Small intestine (tissue), 7 donors: ENCODE measurements at regions not wholly inside any gene's neighbourhood (a gene's known extent, or its start where the extent isn't known, plus 50 kb on each side); places are given as distances from the start of the nearest gene placed in this dataset.

Source experiments
- DNase-seq, 2 donors: peaks; one replicate each; pipeline versions ENCODE4 v3.0.0 to v3.0.0-alpha.2; 2013
- FAIRE-seq: peaks from 2 replicates; lab custom pipeline; 2012; peaks lifted over from hg19 to GRCh38; lab: Jason Lieb, UNC
- H3K27ac ChIP-seq, 3 donors: one replicate each; pipeline ENCODE4 v1.5.1; 2013; ENCODE audit warnings: low read length in 2 of 3, mild to moderate bottlenecking in 2 of 3, control low read depth in 1 of 3, inconsistent platforms in 1 of 3, low read depth in 1 of 3, moderate library complexity in 1 of 3
- H3K27me3 ChIP-seq, 3 donors: one replicate each; pipeline ENCODE4 v1.6.1; 2013; ENCODE audit warnings: low read length in 3 of 3, inconsistent platforms in 1 of 3; ENCODE audit not compliant: control insufficient read depth in 3 of 3, insufficient read depth in 3 of 3
- H3K36me3 ChIP-seq, 3 donors: one replicate each; pipeline ENCODE4 v1.6.1; 2013; ENCODE audit warnings: low read length in 3 of 3, inconsistent platforms in 1 of 3, low read depth in 1 of 3, mild to moderate bottlenecking in 1 of 3, moderate library complexity in 1 of 3; ENCODE audit not compliant: control insufficient read depth in 3 of 3, insufficient read depth in 2 of 3
- H3K4me1 ChIP-seq, 3 donors: one replicate each; pipeline ENCODE4 v1.6.1; 2013; ENCODE audit warnings: low read length in 2 of 3, inconsistent platforms in 1 of 3, low read depth in 1 of 3, mild to moderate bottlenecking in 1 of 3, moderate library complexity in 1 of 3; ENCODE audit not compliant: control insufficient read depth in 3 of 3, insufficient read depth in 2 of 3
- H3K4me3 ChIP-seq, 3 donors: one replicate each; pipeline ENCODE4 v1.5.1; 2013; ENCODE audit warnings: low read length in 3 of 3, control low read depth in 1 of 3, inconsistent platforms in 1 of 3, low read depth in 1 of 3, mild to moderate bottlenecking in 1 of 3, moderate library complexity in 1 of 3
- H3K9me3 ChIP-seq, 2 donors: one replicate each; pipeline ENCODE4 v1.6.1; 2013; ENCODE audit warnings: low read depth in 1 of 2, low read length in 1 of 2; ENCODE audit not compliant: control insufficient read depth in 2 of 2, insufficient read depth in 1 of 2
- WGBS, 3 donors: extraction: QIAGEN DNeasy Blood & Tissue Kit; methylation state at CpG; one replicate each; pipeline ENCODE4 v1.1.7; 2013; 5-methylcytosine and 5-hydroxymethylcytosine counted together
- donor health status: healthy with polysubstance abuse.
- donor health status: control.
- donor health status: control.
- donor health status: Bipolar disorder and iron deficiency.
- donor health status: healthy.

GRCh38 chr6:24997231-24997630 is 61.5 kb upstream of the RIPOR2 start:
- no peaks in the 10 kb centered on the region for H3K27me3 ChIP-seq
- H3K4me1 ChIP-seq, result no peaks in the 10 kb centered on the region
- H3K9me3 ChIP-seq, result no peaks in the 10 kb centered on the region
- no peak overlapping the region for H3K4me3 ChIP-seq
- DNase-seq (no peak), FAIRE-seq (no peak)
- no peaks in the 10 kb centered on the region for H3K36me3 ChIP-seq
- no peak overlapping the region for H3K27ac ChIP-seq
- 70 to 94% (median 78%) methylated on average over 1 of the region's 1 CpG for WGBS, 3 donors

- Histone ChIP-seq H3K4me1 (no peaks in the 10 kb centered on the region), H3K27me3 (no peaks in the 10 kb centered on the region), H3K27ac (no peak overlapping the region), H3K4me3 (no peak overlapping the region), H3K36me3 (no peaks in the 10 kb centered on the region), H3K9me3 (no peaks in the 10 kb centered on the region)
- WGBS, 3 donors, result 71 to 89% (median 72%) methylated on average over 3 of the region's 3 CpGs
- FAIRE-seq, result no peak
- no peak for DNase-seq
These were observed 62.1 kb upstream of the RIPOR2 start for GRCh38 chr6:24997905-24998304.

GRCh38 chr6:25002326-25003091 is 66.7 kb upstream of the RIPOR2 start:
- DNase-seq, result peak in 1 of 2 donors; percentile 9
- H3K27ac ChIP-seq, result no peak overlapping the region

GRCh38 chr6:25004357-25004756 is 68.6 kb upstream of the RIPOR2 start:
- 81 to 94% (median 88%) methylated on average over 2 of the region's 2 CpGs for WGBS, 3 donors
- Histone ChIP-seq H3K9me3 (no peaks in the 10 kb centered on the region), H3K36me3 (no peaks in the 10 kb centered on the region), H3K4me3 (no peak overlapping the region), H3K27ac (no peak overlapping the region), H3K4me1 (peaks cover 0 to 4% (median 0%) of the 10 kb centered on the region in 3 donors), H3K27me3 (no peaks in the 10 kb centered on the region)
- DNase-seq (no peak), FAIRE-seq (no peak)

More at GRCh38 chr6:25002326-25003091, 66.7 kb upstream of the RIPOR2 start:
- Histone ChIP-seq H3K4me1 (peaks cover 0 to 4% (median 0%) of the 10 kb centered on the region in 3 donors), H3K36me3 (no peaks in the 10 kb centered on the region), H3K4me3 (no peak overlapping the region), H3K9me3 (no peaks in the 10 kb centered on the region), H3K27me3 (no peaks in the 10 kb centered on the region)
- FAIRE-seq, result no peak
- WGBS, 3 donors, result 44 to 64% (median 56%) methylated on average over 11 of the region's 11 CpGs

- peaks cover 0 to 4% (median 0%) of the 10 kb centered on the region in 3 donors for H3K4me1 ChIP-seq
- H3K4me3 ChIP-seq, result no peak overlapping the region
- no peaks in the 10 kb centered on the region for H3K27me3 ChIP-seq
- DNase-seq, result no peak
- H3K27ac ChIP-seq, result no peak overlapping the region
- H3K9me3 ChIP-seq, result no peaks in the 10 kb centered on the region
- no peak for FAIRE-seq
- no peaks in the 10 kb centered on the region for H3K36me3 ChIP-seq
- 81 to 88% (median 86%) methylated on average over 4 of the region's 4 CpGs for WGBS, 3 donors
These were observed 69.2 kb upstream of the RIPOR2 start for GRCh38 chr6:25005010-25005409.

- peaks cover 0 to 4% (median 0%) of the 10 kb centered on the region in 3 donors for H3K4me1 ChIP-seq
- no peaks in the 10 kb centered on the region for H3K9me3 ChIP-seq
- WGBS, 3 donors, result 73 to 89% (median 76%) methylated on average over 1 of the region's 1 CpG
- FAIRE-seq (no peak), DNase-seq (no peak)
- no peak overlapping the region for H3K27ac ChIP-seq
- no peaks in the 10 kb centered on the region for H3K27me3 ChIP-seq
- no peak overlapping the region for H3K4me3 ChIP-seq
- H3K36me3 ChIP-seq, result no peaks in the 10 kb centered on the region
These were observed 70.3 kb upstream of the RIPOR2 start for GRCh38 chr6:25006075-25006474.

- Histone ChIP-seq H3K4me1 (peaks cover 0 to 4% (median 0%) of the 10 kb centered on the region in 3 donors), H3K27me3 (no peaks in the 10 kb centered on the region), H3K9me3 (no peaks in the 10 kb centered on the region), H3K36me3 (no peaks in the 10 kb centered on the region), H3K27ac (peak overlapping the region in 1 of 3 donors; percentile 82), H3K4me3 (no peak overlapping the region)
- FAIRE-seq, result no peak
- 28 to 36% (median 31%) methylated on average over 3 of the region's 3 CpGs for WGBS, 3 donors
- peak; percentile 20 to 71 for DNase-seq
These were observed 70.8 kb upstream of the RIPOR2 start for GRCh38 chr6:25006565-25007001.

- FAIRE-seq, result no peak
These were observed 71.5 kb upstream of the RIPOR2 start for GRCh38 chr6:25007269-25007699.

More at GRCh38 chr6:25007269-25007699, 71.5 kb upstream of the RIPOR2 start:
- Histone ChIP-seq H3K27me3 (no peaks in the 10 kb centered on the region), H3K4me3 (no peak overlapping the region), H3K36me3 (no peaks in the 10 kb centered on the region), H3K27ac (peak overlapping the region in 1 of 3 donors; percentile 82), H3K9me3 (no peaks in the 10 kb centered on the region), H3K4me1 (peaks cover 0 to 4% (median 0%) of the 10 kb centered on the region in 3 donors)
- DNase-seq, result no peak
- 50 to 62% (median 57%) methylated on average over 3 of the region's 3 CpGs for WGBS, 3 donors
